ENCODE measurements at regions not wholly inside any gene's neighbourhood (a gene's known extent, or its start where the extent isn't known, plus 50 kb on each side); places are given as distances from the start of the nearest gene placed in this dataset.

DNA sequence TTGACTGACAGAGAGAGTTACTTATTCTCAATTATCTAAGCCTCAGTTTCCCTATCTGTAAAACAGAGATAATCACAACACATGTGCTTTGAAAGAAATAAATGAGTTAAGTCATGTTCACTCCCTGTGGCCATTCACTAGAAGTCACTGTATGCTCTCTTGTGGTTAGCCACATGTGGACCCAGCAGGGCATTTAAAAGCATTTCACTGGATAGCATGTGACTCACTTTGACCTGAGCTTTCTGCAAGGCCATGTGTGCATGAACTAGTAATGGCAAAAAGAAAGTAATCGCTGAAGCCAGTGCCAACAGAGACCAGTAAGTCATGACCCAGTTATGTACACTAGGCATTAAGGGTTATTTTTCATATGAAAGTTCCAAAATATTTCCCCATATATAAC is 557.0 kb upstream of the IGFBP3 start:
- Histone ChIP-seq H2BK120ac (ENCODE audit: low read depth, low read length) (no peak overlapping the region), H3K4me1 (ENCODE audit: control insufficient read depth, insufficient read depth, low read length) (no peaks in the 10 kb centered on the region), H3K9me1 (ENCODE audit: insufficient read depth, low read length) (no peaks in the 10 kb centered on the region), H3K9ac (ENCODE audit: low read depth, low read length) (no peak overlapping the region), H2BK5ac (ENCODE audit: low read depth, low read length, poor library complexity, severe bottlenecking) (no peak overlapping the region), H4K5ac (ENCODE audit: low read depth, low read length) (no peak overlapping the region), H4K20me1 (ENCODE audit: insufficient read depth, low read length) (no peaks in the 10 kb centered on the region), H2BK20ac (ENCODE audit: low read depth, low read length) (peak overlapping the region; percentile 1; the same call in 1 of the 2 replicates), H2AK9ac (replicated peaks; ENCODE audit: low read depth, low read length, poor library complexity) (no peak overlapping the region), H3K14ac (replicated peaks; ENCODE audit: low read depth, low read length) (no peak overlapping the region), H3K36me3 (ENCODE audit: control insufficient read depth, insufficient read depth, low read length) (no peaks in the 10 kb centered on the region), H4K8ac (ENCODE audit: low read depth in 2 of 2, low read length in 2 of 2) (no peak overlapping the region), H2AK5ac (ENCODE audit: low read depth, low read length) (no peak overlapping the region), H3K4me2 (ENCODE audit: low read depth, low read length) (no peak overlapping the region), H2AFZ (replicated peaks; ENCODE audit: low read length, poor library complexity) (no peak overlapping the region), H4K91ac (ENCODE audit: insufficient read depth, low read depth, low read length) (no peak overlapping the region), H3K9me3 (ENCODE audit: control insufficient read depth, insufficient read depth, low read length) (no peaks in the 10 kb centered on the region), H3K18ac (ENCODE audit: low read depth, low read length) (no peak overlapping the region), H3K56ac (ENCODE audit: extremely low read depth, insufficient read depth, low read length) (no peak overlapping the region), H3K27ac (ENCODE audit: insufficient read depth, low read length) (no peak overlapping the region), H3K79me1 (ENCODE audit: low read depth in 1 of 2, low read length in 2 of 2) (no peaks in the 10 kb centered on the region), H3K27me3 (ENCODE audit: control insufficient read depth, insufficient read depth, low read length) (no peaks in the 10 kb centered on the region; the same call in 1 of the 2 replicates), H3K4ac (ENCODE audit: low read depth, low read length) (no peak overlapping the region), H2BK15ac (ENCODE audit: low read depth, low read length) (no peak overlapping the region), H3K4me3 (ENCODE audit: insufficient read depth, low read depth, low read length) (no peak overlapping the region), H3K23ac (ENCODE audit: low read depth, low read length) (no peak overlapping the region)
- DNase-seq: peak; percentile 79
- dilution Hi-C loops (cut with HindIII; ENCODE audit: low sequenced_read_pairs, unreplicated experiment): no loop called here
- ChIA-PET CTCF (no interaction called here), POLR2A (ENCODE audit: unreplicated experiment) (no interaction called here)
- in situ Hi-C loops (cut with MboI; ENCODE audit: low sequenced_read_pairs): no loop called here
- BruUV-seq (replicated peaks): no TSS peak
- peak; percentile 79 for ATAC-seq (ENCODE audit: low read depth)
- intact Hi-C loops (cut with micrococcal nuclease): no loop called here
- WGBS, 2 experiments (ENCODE audit: extremely low coverage in 2 of 2, insufficient read length in 1 of 2): no CpG with 5 or more reads among the region's 1 CpG
- TF ChIP-seq NFE2L2 (IDR thresholded peaks at IDR 0.05; ENCODE audit: low read depth, low read length): no peak
- TF ChIP-seq POLR2A (IDR thresholded peaks at IDR 0.05; ENCODE audit: low read depth, low read length): no peak
- TF ChIP-seq RCOR1 (IDR thresholded peaks at IDR 0.05; ENCODE audit: insufficient replicate concordance, low read length): no peak
- no peak for TF ChIP-seq SMC3 (IDR thresholded peaks at IDR 0.05; ENCODE audit: low read depth, low read length)
- TF ChIP-seq MAFK (IDR thresholded peaks at IDR 0.05; ENCODE audit: low read depth, low read length): no peak
- no peak for TF ChIP-seq RFX5 (IDR thresholded peaks at IDR 0.05; ENCODE audit: low read depth, low read length)
- TF ChIP-seq FOS (IDR thresholded peaks at IDR 0.05; ENCODE audit: low read depth, low read length): no peak
- TF ChIP-seq, protein P1, sequence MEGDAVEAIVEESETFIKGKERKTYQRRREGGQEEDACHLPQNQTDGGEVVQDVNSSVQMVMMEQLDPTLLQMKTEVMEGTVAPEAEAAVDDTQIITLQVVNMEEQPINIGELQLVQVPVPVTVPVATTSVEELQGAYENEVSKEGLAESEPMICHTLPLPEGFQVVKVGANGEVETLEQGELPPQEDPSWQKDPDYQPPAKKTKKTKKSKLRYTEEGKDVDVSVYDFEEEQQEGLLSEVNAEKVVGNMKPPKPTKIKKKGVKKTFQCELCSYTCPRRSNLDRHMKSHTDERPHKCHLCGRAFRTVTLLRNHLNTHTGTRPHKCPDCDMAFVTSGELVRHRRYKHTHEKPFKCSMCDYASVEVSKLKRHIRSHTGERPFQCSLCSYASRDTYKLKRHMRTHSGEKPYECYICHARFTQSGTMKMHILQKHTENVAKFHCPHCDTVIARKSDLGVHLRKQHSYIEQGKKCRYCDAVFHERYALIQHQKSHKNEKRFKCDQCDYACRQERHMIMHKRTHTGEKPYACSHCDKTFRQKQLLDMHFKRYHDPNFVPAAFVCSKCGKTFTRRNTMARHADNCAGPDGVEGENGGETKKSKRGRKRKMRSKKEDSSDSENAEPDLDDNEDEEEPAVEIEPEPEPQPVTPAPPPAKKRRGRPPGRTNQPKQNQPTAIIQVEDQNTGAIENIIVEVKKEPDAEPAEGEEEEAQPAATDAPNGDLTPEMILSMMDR (conservative IDR thresholded peaks at IDR 0.05; ENCODE audit: low read depth, low read length): 0 out of 2 replicates have a peak, but pooled peaks have one; percentile 1
- TF ChIP-seq CEBPB (IDR thresholded peaks at IDR 0.05; ENCODE audit: low read depth, low read length): no peak
- no peak for TF ChIP-seq MAZ (IDR thresholded peaks at IDR 0.05; ENCODE audit: borderline replicate concordance, low read depth, low read length)
- TF ChIP-seq, protein P2, sequence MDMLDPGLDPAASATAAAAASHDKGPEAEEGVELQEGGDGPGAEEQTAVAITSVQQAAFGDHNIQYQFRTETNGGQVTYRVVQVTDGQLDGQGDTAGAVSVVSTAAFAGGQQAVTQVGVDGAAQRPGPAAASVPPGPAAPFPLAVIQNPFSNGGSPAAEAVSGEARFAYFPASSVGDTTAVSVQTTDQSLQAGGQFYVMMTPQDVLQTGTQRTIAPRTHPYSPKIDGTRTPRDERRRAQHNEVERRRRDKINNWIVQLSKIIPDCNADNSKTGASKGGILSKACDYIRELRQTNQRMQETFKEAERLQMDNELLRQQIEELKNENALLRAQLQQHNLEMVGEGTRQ (IDR thresholded peaks at IDR 0.05; ENCODE audit: low read depth, low read length): peak; percentile 37
- no peak for TF ChIP-seq MXI1 (IDR thresholded peaks at IDR 0.05; ENCODE audit: borderline replicate concordance, low read depth, low read length)
- TF ChIP-seq BHLHE40 (IDR thresholded peaks at IDR 0.05; ENCODE audit: low read depth, low read length): 0 out of 2 replicates have a peak, but pooled peaks have one; percentile 52
- TF ChIP-seq RAD21 (IDR thresholded peaks at IDR 0.05; ENCODE audit: low read length): no peak
- no peak for TF ChIP-seq CHD1 (IDR thresholded peaks at IDR 0.05; ENCODE audit: low read depth, low read length)
- TF ChIP-seq, protein P3, sequence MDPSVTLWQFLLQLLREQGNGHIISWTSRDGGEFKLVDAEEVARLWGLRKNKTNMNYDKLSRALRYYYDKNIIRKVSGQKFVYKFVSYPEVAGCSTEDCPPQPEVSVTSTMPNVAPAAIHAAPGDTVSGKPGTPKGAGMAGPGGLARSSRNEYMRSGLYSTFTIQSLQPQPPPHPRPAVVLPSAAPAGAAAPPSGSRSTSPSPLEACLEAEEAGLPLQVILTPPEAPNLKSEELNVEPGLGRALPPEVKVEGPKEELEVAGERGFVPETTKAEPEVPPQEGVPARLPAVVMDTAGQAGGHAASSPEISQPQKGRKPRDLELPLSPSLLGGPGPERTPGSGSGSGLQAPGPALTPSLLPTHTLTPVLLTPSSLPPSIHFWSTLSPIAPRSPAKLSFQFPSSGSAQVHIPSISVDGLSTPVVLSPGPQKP (IDR thresholded peaks at IDR 0.05; ENCODE audit: borderline replicate concordance, low read depth, low read length): no peak

All from IMR-90 (cell line).